Stimulated activated CD4-positive, alpha-beta T cell treated with anti-CD3 and anti-CD28 coated beads, Interleukin-15, amount 100 ng/mL, for 24 hours (primary cell): ENCODE measurements at regions not wholly inside any gene's neighbourhood (a gene's known extent, or its start where the extent isn't known, plus 50 kb on each side); places are given as distances from the start of the nearest gene placed in this dataset.
A peak's percentile ranks its signal among the peaks of the same experiment; 100 is the strongest.
"Not testable (repeated sequence)": the region's sequence is repeated elsewhere in the genome, so short reads cannot be mapped to it uniquely, and the experiment has no call there.

ENCODE experiments used
- DNase-seq: peaks from one replicate; pipeline ENCODE4 v3.0.0-alpha.2; 2020

GRCh38 chr14:66025779-66026178 lies 460.4 kb upstream of the CCDC196 start:
- no peak for DNase-seq

DNA sequence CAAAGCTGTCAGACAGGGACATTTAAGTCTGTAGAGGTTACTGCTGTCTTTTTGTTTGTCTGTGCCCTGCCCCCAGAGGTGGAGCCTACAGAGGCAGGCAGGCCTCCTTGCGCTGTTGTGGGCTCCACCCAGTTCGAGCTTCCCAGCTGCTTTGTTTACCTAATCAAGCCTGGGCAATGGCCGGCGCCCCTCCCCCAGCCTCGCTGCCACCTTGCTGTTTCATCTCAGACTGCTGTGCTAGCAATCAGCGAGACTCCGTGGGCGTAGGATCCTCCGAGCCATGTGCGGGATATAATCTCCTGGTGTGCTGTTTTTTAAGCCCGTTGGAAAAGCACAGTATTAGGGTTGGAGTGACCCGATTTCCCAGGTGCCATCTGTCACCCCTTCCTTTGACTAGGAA lies 454.2 kb upstream of the CCDC196 start:
- DNase-seq, result not testable (repeated sequence)

DNA sequence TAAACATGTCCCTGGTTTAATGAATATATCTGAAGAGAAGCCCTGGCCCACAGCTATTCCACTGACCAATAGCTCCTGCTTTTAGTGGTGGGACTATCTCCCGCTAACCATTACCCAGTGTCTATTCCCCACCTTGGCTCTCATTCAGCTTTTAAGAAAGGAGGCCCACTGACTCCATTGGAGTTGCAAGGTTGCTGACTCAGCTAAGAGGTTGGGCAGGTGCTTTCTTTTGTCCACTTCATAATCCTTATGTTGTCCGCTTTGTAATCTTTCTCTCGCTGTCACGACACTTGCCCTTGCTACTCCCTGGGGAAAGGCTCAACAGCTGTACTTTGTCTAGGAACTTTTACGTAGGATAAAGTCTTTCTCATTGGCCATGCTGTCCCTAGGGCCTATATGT lies 453.4 kb upstream of the CCDC196 start:
- DNase-seq, result no peak

- DNase-seq, result no peak
Measured at GRCh38 chr14:66036547-66036946, 449.6 kb upstream of the CCDC196 start.

- DNase-seq, result no peak
Measured at GRCh38 chr14:66037361-66037760, 448.8 kb upstream of the CCDC196 start.

- DNase-seq, result no peak
Measured at GRCh38 chr14:66038212-66038611, 448.0 kb upstream of the CCDC196 start.

GRCh38 chr14:66038618-66039017 lies 447.6 kb upstream of the CCDC196 start:
- no peak for DNase-seq

GRCh38 chr14:66039495-66039894 lies 446.7 kb upstream of the CCDC196 start:
- no peak for DNase-seq

DNA sequence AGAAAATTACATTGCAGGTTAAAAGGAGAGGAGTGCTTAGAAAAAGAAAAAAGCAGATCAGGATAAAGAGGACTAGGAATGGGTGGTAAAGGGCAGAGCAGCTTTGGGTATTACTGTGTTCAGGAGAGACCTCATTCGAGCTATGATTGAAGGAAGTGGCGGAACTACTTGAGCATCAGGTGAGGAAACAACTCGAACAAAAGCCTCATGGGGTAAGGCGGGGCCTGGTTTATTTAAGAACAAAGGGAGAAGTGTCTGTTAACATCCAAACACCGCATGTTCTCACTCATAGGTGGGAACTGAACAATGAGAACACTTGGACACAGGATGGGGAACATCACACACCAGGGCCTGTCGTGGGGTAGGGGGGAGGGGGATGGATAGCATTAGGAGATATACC lies 444.6 kb upstream of the CCDC196 start:
- no peak for DNase-seq

DNA sequence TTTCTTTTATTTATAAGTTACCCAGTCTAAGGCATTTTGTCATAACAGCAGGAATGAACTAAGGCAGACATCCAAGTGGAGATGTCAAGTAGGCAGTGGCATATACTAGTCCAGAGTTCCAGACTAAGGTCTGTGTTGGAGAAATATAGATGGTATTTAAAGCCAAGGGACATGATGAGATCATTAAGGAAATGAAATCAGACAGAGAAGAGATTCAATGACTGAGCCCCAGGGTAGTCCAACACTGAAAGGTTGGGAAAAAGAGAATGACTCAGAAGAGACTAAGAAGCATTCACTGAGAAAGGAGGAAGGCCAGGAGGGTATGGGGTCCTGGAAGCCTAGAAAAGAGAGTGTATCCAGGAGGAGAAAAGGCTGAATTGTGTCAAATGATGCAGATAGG lies 442.2 kb upstream of the CCDC196 start:
- no peak for DNase-seq

DNA sequence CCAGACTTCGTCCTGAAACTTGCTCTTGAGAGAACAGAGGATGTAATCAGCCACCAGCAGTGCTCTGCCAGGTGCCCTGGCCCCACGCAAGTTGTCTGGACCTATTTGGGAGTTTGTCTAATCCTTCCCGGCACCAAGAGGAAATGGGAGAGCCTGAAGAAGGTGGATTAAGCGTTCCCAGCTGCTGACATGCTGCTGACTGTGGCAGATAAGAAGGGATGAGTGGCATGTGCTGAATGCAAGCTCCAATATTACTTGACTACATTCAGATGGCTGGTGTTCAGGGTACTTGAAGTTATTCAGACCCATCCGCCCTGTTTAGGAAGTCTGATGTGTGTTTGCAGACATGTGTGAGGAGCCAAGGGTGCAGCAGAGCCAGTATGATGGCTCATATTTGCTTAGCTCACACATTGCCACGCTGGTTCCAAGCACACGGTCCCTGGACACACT lies 440.6 kb upstream of the CCDC196 start:
- no peak for DNase-seq

DNA sequence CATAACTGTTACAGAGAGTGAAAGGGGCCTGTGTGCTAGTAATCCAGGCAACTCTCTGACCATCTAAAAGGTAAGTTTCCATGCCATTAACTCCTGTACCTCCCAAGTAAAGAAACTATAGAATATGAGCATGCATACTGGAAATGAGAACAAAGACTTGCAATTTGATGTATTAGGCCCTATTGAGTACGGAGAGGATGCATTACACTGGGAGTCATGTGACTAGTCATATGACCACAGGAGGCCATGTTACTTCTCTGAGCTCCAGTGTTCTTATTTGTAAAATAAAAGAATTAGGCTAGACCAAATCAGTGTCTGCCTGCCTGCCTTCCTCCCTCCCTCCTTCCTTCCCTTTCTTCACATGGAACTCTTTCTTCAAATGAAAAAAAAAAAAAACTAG lies 440.1 kb upstream of the CCDC196 start:
- DNase-seq, result no peak

GRCh38 chr14:66046591-66046990 lies 439.6 kb upstream of the CCDC196 start:
- no peak for DNase-seq

DNA sequence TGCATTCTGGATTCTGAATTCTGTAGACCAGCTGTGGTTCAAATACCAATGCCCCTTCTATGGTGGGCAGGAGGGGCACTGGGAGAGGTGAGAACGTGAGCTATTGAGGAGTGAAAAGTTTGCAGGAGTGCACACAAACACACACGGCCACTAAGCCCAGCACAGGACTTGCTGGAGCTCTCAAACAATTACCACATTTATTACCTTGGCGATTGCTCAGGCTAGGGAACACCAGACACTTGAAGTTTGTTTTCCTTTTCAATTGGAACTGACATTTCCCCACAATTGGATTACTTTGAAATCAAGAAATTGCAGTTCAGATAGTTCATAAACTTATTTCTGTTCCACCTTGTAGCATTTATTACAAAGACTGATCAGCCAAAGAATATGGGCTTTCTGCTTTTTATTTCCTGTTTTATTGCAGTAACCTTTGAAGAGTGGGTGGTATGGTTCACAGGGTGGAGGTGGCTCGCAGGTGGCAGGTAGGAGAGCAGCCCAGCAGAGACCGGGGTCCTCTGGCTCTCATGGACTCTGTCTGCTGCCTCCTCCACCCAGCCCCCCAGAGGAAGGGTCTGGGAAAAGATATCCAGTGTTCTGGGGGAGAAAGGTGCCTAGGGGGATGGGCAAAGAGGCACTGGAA lies 429.8 kb upstream of the CCDC196 start:
- DNase-seq, result no peak

DNA sequence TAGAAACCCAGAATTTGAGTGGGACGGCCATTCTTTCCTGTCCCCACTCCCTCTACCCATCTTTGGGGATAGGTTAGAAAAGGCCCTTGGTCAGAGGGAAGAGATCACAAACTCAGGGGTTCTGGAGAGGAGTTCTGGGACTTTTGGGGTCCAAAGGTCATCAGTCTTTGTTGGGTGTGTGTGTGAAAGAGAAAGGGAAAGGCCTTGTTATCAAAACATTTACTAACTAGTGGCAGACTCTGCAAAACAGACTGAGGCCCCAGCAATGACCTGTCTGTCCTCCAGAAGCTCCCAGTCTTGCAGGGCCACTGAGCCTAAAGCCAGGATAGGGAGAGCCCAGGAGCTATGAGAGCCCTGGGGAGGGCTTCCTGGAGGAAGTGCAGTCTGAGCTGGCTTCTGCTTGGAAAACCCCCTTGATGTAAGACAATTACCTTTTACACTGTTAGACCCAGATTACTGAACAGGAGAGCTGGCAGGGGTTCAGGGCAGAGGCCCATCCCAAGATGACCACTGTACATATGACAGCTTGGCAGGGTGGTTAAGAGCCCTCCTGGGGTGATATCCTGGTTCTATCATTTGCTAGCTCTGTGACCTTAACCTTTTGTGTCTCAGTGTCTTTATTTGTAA lies 429.1 kb upstream of the CCDC196 start:
- DNase-seq, result no peak

DNA sequence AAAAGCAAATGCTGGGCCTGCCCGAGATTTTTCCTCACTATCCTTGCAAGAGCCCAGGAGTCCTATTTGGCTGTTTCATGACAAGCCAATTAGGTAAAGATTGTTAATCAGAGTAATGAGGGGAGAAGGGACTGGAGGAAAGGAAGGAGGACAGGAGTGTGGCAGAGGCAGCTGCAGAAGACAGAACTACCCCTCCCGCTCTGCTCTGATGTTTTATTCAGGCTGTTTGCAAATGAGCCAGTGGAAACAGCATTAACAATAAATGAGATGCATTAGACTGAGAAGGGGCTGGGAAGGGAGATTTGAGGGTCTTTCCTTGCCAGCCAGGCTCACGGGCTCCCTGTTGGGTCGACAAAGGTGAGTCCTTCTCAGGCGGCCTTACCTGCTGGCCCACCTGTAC lies 421.0 kb upstream of the CCDC196 start:
- DNase-seq, result no peak

DNA sequence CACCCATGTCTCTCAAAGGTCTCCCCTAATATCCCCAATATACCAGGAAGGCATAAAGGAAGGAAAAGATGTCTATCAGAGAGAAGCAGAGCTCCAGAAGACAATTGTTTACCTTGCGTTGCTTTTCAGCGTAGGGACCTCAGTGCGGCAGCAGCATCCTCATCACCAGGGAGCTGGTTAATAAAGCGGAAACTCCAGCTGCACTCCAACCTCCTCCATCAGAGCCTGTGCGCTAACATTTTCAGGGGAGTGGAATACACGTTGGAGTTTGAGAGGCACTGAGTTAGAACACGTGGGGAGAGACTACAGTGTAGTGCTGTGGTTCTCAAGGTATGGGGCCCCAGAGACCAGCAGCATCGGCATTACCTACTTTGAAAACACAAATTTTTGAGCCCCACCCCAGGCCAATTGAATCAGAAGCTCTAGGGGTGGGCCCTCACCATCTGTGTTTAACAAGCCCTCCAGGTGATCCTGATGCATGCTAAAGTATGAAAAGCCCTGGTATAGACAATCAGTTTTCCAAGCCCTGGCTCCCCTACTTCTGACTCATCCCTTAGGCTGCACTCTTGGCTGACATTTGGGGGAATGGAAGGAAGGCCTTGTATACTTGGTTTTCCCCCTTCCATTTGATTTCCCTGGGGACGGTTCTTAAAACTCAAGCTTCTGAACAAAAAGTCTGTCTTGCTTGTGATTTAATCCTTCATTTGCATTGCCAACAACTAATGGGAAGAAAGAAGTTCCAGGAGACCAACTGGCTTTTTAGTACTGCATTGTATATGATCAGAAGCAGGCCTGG lies 419.0 kb upstream of the CCDC196 start:
- DNase-seq, result no peak

DNA sequence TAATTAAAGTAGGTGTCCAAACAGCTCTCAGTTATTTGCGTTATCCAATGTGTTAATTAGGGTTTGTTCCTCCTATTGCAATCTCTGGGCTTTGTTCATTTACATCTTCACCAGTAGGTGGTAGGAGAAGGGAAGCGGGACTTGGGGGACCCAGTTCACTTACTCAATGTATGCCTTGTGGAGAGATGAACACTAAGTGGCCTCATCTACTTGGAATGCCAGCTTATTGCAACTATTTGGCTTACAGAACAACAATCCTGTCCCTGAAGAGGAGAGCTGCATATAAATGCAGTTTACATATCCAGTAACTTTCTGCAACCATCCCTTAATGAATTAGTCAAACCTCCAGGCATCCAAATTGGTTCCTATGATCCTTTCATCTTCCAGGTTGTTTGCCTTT lies 417.1 kb upstream of the CCDC196 start:
- no peak for DNase-seq

DNA sequence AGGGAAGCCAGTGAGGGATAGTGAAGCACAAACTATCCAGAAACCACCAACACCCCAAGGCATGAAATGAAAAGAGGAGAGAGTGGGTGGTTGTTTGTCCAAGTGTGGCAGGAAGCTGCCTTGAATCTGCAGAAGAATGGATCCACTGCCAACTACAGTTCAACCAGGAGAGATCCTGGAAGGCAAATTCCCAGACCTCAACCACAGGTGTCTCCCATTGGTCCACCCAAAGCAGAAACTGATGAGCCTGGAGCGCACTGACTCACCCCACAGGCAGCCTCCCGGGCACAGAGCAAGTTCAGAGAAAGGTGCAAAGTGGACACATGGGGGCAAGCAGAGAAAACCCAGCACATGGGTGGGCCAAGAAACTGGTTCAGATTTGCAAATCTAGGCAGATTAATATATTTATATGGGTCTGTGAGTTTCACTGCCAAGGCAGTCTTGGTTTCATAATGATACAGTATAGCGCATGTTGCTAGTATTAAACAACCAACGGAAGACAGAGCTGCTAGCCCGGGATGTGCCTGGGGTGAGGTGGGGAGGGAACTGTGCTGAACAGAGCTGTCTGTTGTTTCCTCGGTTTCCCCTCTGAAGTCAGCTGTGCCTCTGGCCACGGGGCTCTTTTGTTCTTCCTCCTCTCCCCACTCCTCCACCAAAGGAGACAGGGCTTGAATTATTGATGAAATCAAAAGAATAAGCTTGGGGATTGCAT lies 416.2 kb upstream of the CCDC196 start:
- no peak for DNase-seq

- peak; percentile 76 for DNase-seq
Measured at GRCh38 chr14:66070542-66071319, 415.4 kb upstream of the CCDC196 start.

DNA sequence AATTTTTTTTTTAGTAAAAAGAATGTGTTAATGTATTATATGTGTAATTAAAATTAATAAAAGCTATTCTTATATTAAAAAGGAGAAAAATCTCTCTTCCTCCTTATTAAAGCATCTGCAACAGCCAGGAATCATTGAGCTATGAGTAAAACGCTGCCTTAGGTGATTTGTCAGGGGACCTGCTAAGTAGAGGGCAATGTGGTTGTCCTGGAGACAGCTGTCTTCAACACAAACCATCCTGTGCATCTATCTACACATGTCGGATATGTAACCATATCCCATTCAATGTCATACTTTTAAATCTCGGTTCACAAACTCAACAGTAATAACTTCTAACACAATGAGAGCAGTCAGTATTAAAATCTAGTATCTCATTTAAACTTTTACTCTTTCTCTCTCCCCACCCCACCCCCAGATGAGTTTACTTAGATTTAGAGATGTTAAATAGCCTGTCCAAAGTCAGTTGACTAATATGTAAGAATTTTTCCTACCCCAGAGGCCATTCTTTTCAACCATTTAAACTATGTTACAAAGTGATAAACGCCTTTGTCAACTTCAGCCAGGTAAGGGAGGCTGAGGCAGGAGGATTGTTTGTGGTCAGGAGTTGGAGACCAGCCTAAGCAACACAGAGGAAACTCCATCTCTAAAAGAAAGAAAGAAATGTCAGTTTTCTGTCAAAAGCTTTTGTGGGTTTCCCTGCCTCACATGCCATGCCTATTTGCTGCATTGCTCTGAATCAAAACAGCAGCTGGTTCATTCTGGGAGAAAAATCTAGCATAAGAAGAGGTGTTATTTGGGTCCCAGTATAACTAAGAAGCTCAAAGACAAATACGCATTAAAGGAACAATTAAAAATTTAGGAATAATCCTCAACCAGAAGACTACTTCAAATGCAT lies 413.7 kb upstream of the CCDC196 start:
- DNase-seq, result no peak

DNA sequence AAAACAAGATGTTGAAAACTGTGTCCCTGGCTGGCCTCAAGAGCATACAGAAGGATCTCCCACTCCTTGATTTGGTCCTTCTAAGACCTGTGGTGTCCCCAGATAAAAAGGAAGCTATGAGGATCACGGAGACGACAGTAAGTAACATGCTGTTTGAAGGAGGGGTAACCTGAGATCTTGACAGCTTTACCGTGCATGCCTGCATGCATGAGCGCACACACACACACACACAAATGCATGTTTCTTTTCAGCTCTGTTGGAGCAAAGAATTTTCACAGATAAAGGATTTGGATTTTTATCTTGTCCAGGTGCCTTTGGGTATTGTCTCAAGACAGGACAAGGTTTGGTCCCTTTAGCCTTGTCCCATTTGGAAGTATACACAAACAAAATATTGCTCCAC lies 411.6 kb upstream of the CCDC196 start:
- DNase-seq, result no peak
